ENCODE measurements at regions not wholly inside any gene's neighbourhood (a gene's known extent, or its start where the extent isn't known, plus 50 kb on each side); places are given as distances from the start of the nearest gene placed in this dataset.

DNA sequence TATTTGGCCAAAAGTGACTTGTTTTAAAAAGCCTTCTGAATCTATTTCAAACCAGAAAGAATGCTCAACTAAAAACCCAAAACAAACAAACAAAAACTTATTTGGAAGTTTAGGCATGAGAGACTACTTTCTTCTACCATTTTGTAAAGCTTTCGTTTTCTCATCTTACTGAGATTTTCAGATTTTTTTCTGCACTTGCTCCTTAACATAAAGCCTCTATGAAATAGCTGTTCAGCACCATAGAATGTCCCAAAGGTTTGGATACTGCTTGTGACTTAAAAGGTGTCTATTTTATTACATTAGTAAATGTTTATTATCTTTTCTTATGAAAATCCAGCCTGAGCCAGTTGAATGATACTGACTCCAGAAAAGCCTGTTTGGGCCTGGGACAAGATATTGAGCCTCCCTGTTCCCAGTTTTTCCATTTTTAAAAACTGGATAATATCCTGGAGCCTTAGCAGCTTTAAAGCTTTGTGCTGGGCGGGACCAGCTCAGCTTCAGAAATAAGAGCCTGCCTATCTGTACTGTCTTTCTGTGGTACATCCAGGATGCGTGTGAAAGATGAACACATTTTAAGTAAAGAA, 292.6 kb downstream of the ZSWIM6 start:
- TF ChIP-seq SIN3A (IDR thresholded peaks at IDR 0.05; ENCODE audit: borderline replicate concordance, insufficient read depth, low read length) (no peak), TAF1 (IDR thresholded peaks at IDR 0.05; ENCODE audit: borderline replicate concordance, insufficient read depth, low read length) (no peak), FOXP2 (optimal IDR thresholded peaks at IDR 0.05; ENCODE audit: borderline replicate concordance, extremely low read depth, extremely low read length, insufficient read depth) (no peak), POLR2AphosphoS5 (IDR thresholded peaks at IDR 0.05; ENCODE audit: low read depth, low read length) (no peak)
- TF ChIP-seq, protein P1, sequence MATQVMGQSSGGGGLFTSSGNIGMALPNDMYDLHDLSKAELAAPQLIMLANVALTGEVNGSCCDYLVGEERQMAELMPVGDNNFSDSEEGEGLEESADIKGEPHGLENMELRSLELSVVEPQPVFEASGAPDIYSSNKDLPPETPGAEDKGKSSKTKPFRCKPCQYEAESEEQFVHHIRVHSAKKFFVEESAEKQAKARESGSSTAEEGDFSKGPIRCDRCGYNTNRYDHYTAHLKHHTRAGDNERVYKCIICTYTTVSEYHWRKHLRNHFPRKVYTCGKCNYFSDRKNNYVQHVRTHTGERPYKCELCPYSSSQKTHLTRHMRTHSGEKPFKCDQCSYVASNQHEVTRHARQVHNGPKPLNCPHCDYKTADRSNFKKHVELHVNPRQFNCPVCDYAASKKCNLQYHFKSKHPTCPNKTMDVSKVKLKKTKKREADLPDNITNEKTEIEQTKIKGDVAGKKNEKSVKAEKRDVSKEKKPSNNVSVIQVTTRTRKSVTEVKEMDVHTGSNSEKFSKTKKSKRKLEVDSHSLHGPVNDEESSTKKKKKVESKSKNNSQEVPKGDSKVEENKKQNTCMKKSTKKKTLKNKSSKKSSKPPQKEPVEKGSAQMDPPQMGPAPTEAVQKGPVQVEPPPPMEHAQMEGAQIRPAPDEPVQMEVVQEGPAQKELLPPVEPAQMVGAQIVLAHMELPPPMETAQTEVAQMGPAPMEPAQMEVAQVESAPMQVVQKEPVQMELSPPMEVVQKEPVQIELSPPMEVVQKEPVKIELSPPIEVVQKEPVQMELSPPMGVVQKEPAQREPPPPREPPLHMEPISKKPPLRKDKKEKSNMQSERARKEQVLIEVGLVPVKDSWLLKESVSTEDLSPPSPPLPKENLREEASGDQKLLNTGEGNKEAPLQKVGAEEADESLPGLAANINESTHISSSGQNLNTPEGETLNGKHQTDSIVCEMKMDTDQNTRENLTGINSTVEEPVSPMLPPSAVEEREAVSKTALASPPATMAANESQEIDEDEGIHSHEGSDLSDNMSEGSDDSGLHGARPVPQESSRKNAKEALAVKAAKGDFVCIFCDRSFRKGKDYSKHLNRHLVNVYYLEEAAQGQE (IDR thresholded peaks at IDR 0.05; ENCODE audit: insufficient read depth in 1 of 2, low read depth in 2 of 2, low read length in 2 of 2), result no peak

Measured in PFSK-1 (cell line).